Gastroesophageal sphincter (tissue), 3 donors: ENCODE measurements at regions not wholly inside any gene's neighbourhood (a gene's known extent, or its start where the extent isn't known, plus 50 kb on each side); places are given as distances from the start of the nearest gene placed in this dataset.

Experiments used
- CTCF ChIP-seq, 4 experiments: fragments of 200-600 bp in 2 of 4; fragments of 450-650 bp in 2 of 4; sonication (generic) in 1 of 4; IDR thresholded peaks; one replicate each; pipeline ENCODE4 v1.5.1; 2017 to 2019; ENCODE audit warnings: antibody characterized with exemption in 4 of 4, mild to moderate bottlenecking in 2 of 4, moderate library complexity in 2 of 4
- POLR2AphosphoS5 ChIP-seq: sonication (generic); formaldehyde crosslinking; IDR thresholded peaks from one replicate; pipeline ENCODE4 v1.6.1; 2017; ENCODE audit warnings: antibody characterized with exemption

GRCh38 chr12:18868717-18869116 is 130.8 kb downstream of the CAPZA3 start:
- no peak for TF ChIP-seq POLR2AphosphoS5
- no peak for TF ChIP-seq CTCF (IDR thresholded peaks at IDR 0.05)
